ENCODE measurements at regions not wholly inside any gene's neighbourhood (a gene's known extent, or its start where the extent isn't known, plus 50 kb on each side); places are given as distances from the start of the nearest gene placed in this dataset.

GRCh38 chr2:134146620-134147019 is 107.3 kb upstream of the MGAT5 start:
- Mint-ChIP-seq H3K9me3 (no peaks in the 10 kb centered on the region), H3K36me3 (ENCODE audit: low read depth) (peaks cover 31% of the 10 kb centered on the region), H3K27me3 (ENCODE audit: low read depth, poor library complexity) (peaks cover 2% of the 10 kb centered on the region), H3K27ac (no peak overlapping the region), H3K4me1 (peaks cover 20% of the 10 kb centered on the region), H3K4me3 (no peak overlapping the region)
- DNase-seq: no peak
- TF ChIP-seq CTCF (IDR thresholded peaks at IDR 0.05): no peak

- H3K4me3 Mint-ChIP-seq: no peak overlapping the region
- no peak overlapping the region for H3K27ac Mint-ChIP-seq
- peaks cover 16% of the 10 kb centered on the region for H3K4me1 Mint-ChIP-seq
- peaks cover 5% of the 10 kb centered on the region for H3K9me3 Mint-ChIP-seq
- no peak for TF ChIP-seq CTCF (IDR thresholded peaks at IDR 0.05)
- H3K36me3 Mint-ChIP-seq (ENCODE audit: low read depth): peaks cover 29% of the 10 kb centered on the region
- peaks cover 2% of the 10 kb centered on the region for H3K27me3 Mint-ChIP-seq (ENCODE audit: low read depth, poor library complexity)
- DNase-seq: no peak
Observed at GRCh38 chr2:134148172-134148571, 105.7 kb upstream of the MGAT5 start.

GRCh38 chr2:134148843-134149472 is 104.9 kb upstream of the MGAT5 start:
- DNase-seq: no peak
- Mint-ChIP-seq H3K9me3 (peaks cover 5% of the 10 kb centered on the region), H3K4me3 (no peak overlapping the region), H3K27ac (no peak overlapping the region), H3K4me1 (peaks cover 18% of the 10 kb centered on the region), H3K27me3 (ENCODE audit: low read depth, poor library complexity) (peaks cover 2% of the 10 kb centered on the region), H3K36me3 (ENCODE audit: low read depth) (peaks cover 27% of the 10 kb centered on the region)
- TF ChIP-seq CTCF (IDR thresholded peaks at IDR 0.05): no peak

- peaks cover 28% of the 10 kb centered on the region for H3K36me3 Mint-ChIP-seq (ENCODE audit: low read depth)
- no peak overlapping the region for H3K4me3 Mint-ChIP-seq
- H3K4me1 Mint-ChIP-seq: peaks cover 28% of the 10 kb centered on the region
- H3K27ac Mint-ChIP-seq: no peak overlapping the region
- TF ChIP-seq CTCF (IDR thresholded peaks at IDR 0.05): no peak
- no peak for DNase-seq
- H3K27me3 Mint-ChIP-seq (ENCODE audit: low read depth, poor library complexity): peaks cover 2% of the 10 kb centered on the region
- peaks cover 5% of the 10 kb centered on the region for H3K9me3 Mint-ChIP-seq
Observed at GRCh38 chr2:134149904-134150303, 104.0 kb upstream of the MGAT5 start.

- H3K4me3 Mint-ChIP-seq: no peak overlapping the region
- peaks cover 31% of the 10 kb centered on the region for H3K36me3 Mint-ChIP-seq (ENCODE audit: low read depth)
- peaks cover 5% of the 10 kb centered on the region for H3K9me3 Mint-ChIP-seq
- peaks cover 36% of the 10 kb centered on the region for H3K4me1 Mint-ChIP-seq
- DNase-seq: no peak
- H3K27ac Mint-ChIP-seq: no peak overlapping the region
- H3K27me3 Mint-ChIP-seq (ENCODE audit: low read depth, poor library complexity): no peaks in the 10 kb centered on the region
- no peak for TF ChIP-seq CTCF (IDR thresholded peaks at IDR 0.05)
Observed at GRCh38 chr2:134150760-134151159, 103.1 kb upstream of the MGAT5 start.
